ENCODE measurements at regions not wholly inside any gene's neighbourhood (a gene's known extent, or its start where the extent isn't known, plus 50 kb on each side); places are given as distances from the start of the nearest gene placed in this dataset.
"Not testable (repeated sequence)": the region's sequence is repeated elsewhere in the genome, so short reads cannot be mapped to it uniquely, and the experiment has no call there.

DNA sequence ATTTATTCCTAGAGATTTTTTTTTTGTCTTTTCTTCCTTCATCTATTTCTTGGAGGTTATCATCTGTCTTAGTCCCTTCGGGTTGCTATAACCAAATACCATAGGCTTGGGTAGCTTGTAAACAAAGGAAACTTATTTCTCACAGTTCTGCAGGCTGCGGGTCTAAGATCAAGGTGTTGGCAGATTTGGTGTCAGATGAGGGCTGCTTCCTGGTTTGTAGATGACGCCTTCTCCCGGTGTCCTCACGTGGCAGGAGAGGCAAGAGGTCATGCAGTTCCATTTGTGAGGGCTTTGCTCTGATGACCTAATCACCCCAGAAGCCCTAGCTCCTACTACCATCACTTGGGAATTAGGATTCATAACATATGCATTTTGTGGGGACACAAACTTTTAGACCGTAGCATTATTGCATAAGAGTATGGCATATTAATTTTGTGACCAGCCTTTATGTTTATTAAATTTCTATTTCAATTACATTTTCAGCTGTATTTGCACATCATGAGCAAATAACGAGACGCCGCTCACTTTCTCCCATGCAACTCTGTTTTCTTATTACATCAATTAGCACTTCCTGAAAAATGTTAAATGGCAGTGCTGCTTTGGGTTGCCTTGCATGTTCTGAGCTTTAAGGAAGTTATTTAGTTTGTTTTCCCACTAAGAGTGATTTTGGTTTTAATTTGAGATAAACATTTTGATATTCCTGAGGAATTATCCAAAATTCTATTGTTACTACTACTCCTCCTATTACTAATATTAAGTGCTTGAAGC is 246.4 kb upstream of the HDAC4 start:
- no peak overlapping the region for H3K4me2 ChIP-seq (ENCODE audit: control insufficient read depth, extremely low read depth, insufficient read depth, low read depth, low read length)
- dilution Hi-C loops (cut with MboI; ENCODE audit: extremely low pct_ligation_motif_present, low sequenced_read_pairs): no loop called here
- TF ChIP-seq EZH2 (IDR thresholded peaks at IDR 0.05; ENCODE audit: low read length): no peak
- no peaks in the 10 kb centered on the region for H3K9me1 ChIP-seq (ENCODE audit: control insufficient read depth, extremely low read depth, insufficient read depth, low read length)
- no peak overlapping the region for H2AFZ ChIP-seq (ENCODE audit: control insufficient read depth, low read length)
- H3K4me3 ChIP-seq (ENCODE audit: control insufficient read depth in 2 of 3, extremely low read depth in 1 of 3, insufficient read depth in 2 of 3, low read depth in 1 of 3, low read length in 3 of 3): no peak overlapping the region
- no peaks in the 10 kb centered on the region for H3K4me1 ChIP-seq (ENCODE audit: control insufficient read depth, extremely low read depth, insufficient read depth, low read length)
- H3K9ac ChIP-seq (ENCODE audit: control insufficient read depth, extremely low read depth, insufficient read depth, low read length): no peak overlapping the region
- H3K9me3 ChIP-seq (ENCODE audit: control insufficient read depth, low read depth, low read length): peaks cover 6% of the 10 kb centered on the region
- DNase-seq (ENCODE audit: low read depth, low spot score) (no peak), FAIRE-seq (no peak)
- H3K27me3 ChIP-seq (ENCODE audit: control insufficient read depth, extremely low read depth, insufficient read depth, low read length): no peaks in the 10 kb centered on the region
- no peak overlapping the region for H3K27ac ChIP-seq (ENCODE audit: control insufficient read depth, insufficient read depth, low read length)
- H3K79me2 ChIP-seq (ENCODE audit: control insufficient read depth, insufficient read depth, low read length): no peaks in the 10 kb centered on the region
- no peaks in the 10 kb centered on the region for H3K36me3 ChIP-seq (ENCODE audit: control insufficient read depth in 2 of 2, extremely low read depth in 1 of 2, insufficient read depth in 2 of 2, low read length in 2 of 2)
- no peaks in the 10 kb centered on the region for H4K20me1 ChIP-seq (ENCODE audit: control insufficient read depth, extremely low read depth, insufficient read depth, low read length)

DNA sequence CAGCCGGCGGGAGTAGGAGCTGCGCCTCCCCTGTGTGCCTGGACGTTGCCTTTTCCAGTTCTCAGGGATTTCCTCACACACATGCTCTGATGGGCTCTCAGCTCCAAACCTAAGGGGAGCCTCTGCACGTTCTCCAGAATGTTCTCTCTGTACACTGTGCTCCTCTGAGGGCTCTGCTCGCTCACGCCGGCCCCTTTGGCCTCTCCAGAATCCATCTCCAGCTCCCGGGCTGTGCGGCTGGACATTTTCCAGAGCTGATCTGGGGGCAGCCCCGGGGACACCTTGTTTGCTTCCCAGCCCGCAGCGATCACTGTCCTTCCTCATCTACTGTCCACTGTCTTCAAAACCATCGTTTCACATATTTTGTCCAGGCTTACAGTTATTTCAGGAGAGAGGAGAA is 245.4 kb upstream of the HDAC4 start:
- DNase-seq (ENCODE audit: low read depth, low spot score): no peak
- FAIRE-seq: no peak
- Histone ChIP-seq H3K9me1 (ENCODE audit: control insufficient read depth, extremely low read depth, insufficient read depth, low read length) (no peaks in the 10 kb centered on the region), H3K27me3 (ENCODE audit: control insufficient read depth, extremely low read depth, insufficient read depth, low read length) (no peaks in the 10 kb centered on the region), H3K9ac (ENCODE audit: control insufficient read depth, extremely low read depth, insufficient read depth, low read length) (no peak overlapping the region), H3K27ac (ENCODE audit: control insufficient read depth, insufficient read depth, low read length) (no peak overlapping the region), H3K36me3 (ENCODE audit: control insufficient read depth in 2 of 2, extremely low read depth in 1 of 2, insufficient read depth in 2 of 2, low read length in 2 of 2) (no peaks in the 10 kb centered on the region), H3K9me3 (ENCODE audit: control insufficient read depth, low read depth, low read length) (peaks cover 6% of the 10 kb centered on the region), H3K4me3 (ENCODE audit: control insufficient read depth in 2 of 3, extremely low read depth in 1 of 3, insufficient read depth in 2 of 3, low read depth in 1 of 3, low read length in 3 of 3) (no peak overlapping the region), H3K4me1 (ENCODE audit: control insufficient read depth, extremely low read depth, insufficient read depth, low read length) (no peaks in the 10 kb centered on the region), H3K4me2 (ENCODE audit: control insufficient read depth, extremely low read depth, insufficient read depth, low read depth, low read length) (no peak overlapping the region), H2AFZ (ENCODE audit: control insufficient read depth, low read length) (no peak overlapping the region), H4K20me1 (ENCODE audit: control insufficient read depth, extremely low read depth, insufficient read depth, low read length) (no peaks in the 10 kb centered on the region), H3K79me2 (ENCODE audit: control insufficient read depth, insufficient read depth, low read length) (no peaks in the 10 kb centered on the region)
- dilution Hi-C loops (cut with MboI; ENCODE audit: extremely low pct_ligation_motif_present, low sequenced_read_pairs): no loop called here
- TF ChIP-seq EZH2 (IDR thresholded peaks at IDR 0.05; ENCODE audit: low read length): no peak
- TF ChIP-seq, protein P1, sequence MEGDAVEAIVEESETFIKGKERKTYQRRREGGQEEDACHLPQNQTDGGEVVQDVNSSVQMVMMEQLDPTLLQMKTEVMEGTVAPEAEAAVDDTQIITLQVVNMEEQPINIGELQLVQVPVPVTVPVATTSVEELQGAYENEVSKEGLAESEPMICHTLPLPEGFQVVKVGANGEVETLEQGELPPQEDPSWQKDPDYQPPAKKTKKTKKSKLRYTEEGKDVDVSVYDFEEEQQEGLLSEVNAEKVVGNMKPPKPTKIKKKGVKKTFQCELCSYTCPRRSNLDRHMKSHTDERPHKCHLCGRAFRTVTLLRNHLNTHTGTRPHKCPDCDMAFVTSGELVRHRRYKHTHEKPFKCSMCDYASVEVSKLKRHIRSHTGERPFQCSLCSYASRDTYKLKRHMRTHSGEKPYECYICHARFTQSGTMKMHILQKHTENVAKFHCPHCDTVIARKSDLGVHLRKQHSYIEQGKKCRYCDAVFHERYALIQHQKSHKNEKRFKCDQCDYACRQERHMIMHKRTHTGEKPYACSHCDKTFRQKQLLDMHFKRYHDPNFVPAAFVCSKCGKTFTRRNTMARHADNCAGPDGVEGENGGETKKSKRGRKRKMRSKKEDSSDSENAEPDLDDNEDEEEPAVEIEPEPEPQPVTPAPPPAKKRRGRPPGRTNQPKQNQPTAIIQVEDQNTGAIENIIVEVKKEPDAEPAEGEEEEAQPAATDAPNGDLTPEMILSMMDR (optimal IDR thresholded peaks at IDR 0.05 in 1 of 3, IDR thresholded peaks at IDR 0.05 in 1 of 3, conservative IDR thresholded peaks at IDR 0.05 in 1 of 3; ENCODE audit: extremely low read depth in 1 of 3, insufficient read depth in 2 of 3, low read length in 3 of 3): no peak

DNA sequence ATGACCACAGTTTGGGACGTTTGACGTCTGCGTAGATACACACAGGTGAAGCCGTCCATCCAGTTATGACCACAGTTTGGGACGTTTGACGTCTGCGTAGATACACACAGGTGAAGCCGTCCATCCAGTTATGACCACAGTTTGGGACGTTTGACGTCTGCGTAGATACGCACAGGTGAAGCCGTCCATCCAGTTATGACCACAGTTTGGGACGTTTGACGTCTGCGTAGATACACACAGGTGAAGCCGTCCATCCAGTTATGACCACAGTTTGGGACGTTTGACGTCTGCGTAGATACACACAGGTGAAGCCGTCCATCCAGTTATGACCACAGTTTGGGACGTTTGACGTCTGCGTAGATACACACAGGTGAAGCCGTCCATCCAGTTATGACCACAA is 243.8 kb upstream of the HDAC4 start:
- H3K9me1 ChIP-seq (ENCODE audit: control insufficient read depth, extremely low read depth, insufficient read depth, low read length); H4K20me1 ChIP-seq (ENCODE audit: control insufficient read depth, extremely low read depth, insufficient read depth, low read length); dilution Hi-C loops (cut with MboI; ENCODE audit: extremely low pct_ligation_motif_present, low sequenced_read_pairs); H3K27ac ChIP-seq (ENCODE audit: control insufficient read depth, insufficient read depth, low read length); H3K4me1 ChIP-seq (ENCODE audit: control insufficient read depth, extremely low read depth, insufficient read depth, low read length); H3K9me3 ChIP-seq (ENCODE audit: control insufficient read depth, low read depth, low read length); H3K4me2 ChIP-seq (ENCODE audit: control insufficient read depth, extremely low read depth, insufficient read depth, low read depth, low read length); H3K9ac ChIP-seq (ENCODE audit: control insufficient read depth, extremely low read depth, insufficient read depth, low read length); H3K4me3 ChIP-seq (ENCODE audit: control insufficient read depth in 2 of 3, extremely low read depth in 1 of 3, insufficient read depth in 2 of 3, low read depth in 1 of 3, low read length in 3 of 3); H3K27me3 ChIP-seq (ENCODE audit: control insufficient read depth, extremely low read depth, insufficient read depth, low read length); H3K36me3 ChIP-seq (ENCODE audit: control insufficient read depth in 2 of 2, extremely low read depth in 1 of 2, insufficient read depth in 2 of 2, low read length in 2 of 2); H2AFZ ChIP-seq (ENCODE audit: control insufficient read depth, low read length); DNase-seq (ENCODE audit: low read depth, low spot score); FAIRE-seq; H3K79me2 ChIP-seq (ENCODE audit: control insufficient read depth, insufficient read depth, low read length): not testable (repeated sequence)

Measured in keratinocyte (primary cell).